ENCODE measurements at regions not wholly inside any gene's neighbourhood (a gene's known extent, or its start where the extent isn't known, plus 50 kb on each side); places are given as distances from the start of the nearest gene placed in this dataset.
A peak's percentile ranks its signal among the peaks of the same experiment; 100 is the strongest.
"Not testable (repeated sequence)": the region's sequence is repeated elsewhere in the genome, so short reads cannot be mapped to it uniquely, and the experiment has no call there.

DNA sequence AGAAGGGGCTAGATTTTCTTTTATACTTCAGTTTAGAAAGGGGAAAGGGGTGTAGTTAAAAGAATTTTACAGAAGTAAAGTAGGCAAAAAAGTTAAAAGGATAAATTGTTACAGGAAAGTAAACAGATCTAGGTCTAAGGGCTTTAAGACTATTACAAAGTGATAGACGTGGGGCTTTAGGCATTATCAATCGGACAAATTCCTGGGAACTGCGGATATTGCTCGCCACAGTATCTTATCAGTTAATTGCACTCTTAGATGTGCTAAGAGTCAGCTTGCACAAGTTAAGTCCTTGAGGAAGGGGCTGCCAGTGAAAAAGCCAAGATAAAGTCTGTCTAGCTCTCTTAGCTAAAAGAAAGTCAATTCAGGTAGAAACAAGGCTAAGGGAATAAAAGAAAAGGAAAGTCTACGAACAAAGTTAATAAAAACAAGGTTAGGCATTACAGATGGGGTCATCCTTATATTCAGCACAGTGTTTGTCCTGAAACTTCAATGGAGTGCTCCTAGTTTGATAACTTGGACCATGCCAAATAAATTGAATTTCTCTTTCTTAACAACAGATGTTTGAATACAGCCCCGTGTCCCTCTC lies 125.4 kb downstream of the ART5 start:
- WGBS, 5 donors = 40 to 56% (median 51%) methylated on average over 6 of the region's 6 CpGs
- H3K27me3 ChIP-seq (replicated peaks in 1 of 7); H3K36me3 ChIP-seq; H3K4me3 ChIP-seq; H3K27ac ChIP-seq; intact Hi-C loops (cut with DNase I; ENCODE audit: low total_unique reads); H3K4me1 ChIP-seq; DNase-seq: not testable (repeated sequence)
- peaks cover 0 to 32% (median 7%) of the 10 kb centered on the region in 8 donors for H3K9me3 ChIP-seq

DNA sequence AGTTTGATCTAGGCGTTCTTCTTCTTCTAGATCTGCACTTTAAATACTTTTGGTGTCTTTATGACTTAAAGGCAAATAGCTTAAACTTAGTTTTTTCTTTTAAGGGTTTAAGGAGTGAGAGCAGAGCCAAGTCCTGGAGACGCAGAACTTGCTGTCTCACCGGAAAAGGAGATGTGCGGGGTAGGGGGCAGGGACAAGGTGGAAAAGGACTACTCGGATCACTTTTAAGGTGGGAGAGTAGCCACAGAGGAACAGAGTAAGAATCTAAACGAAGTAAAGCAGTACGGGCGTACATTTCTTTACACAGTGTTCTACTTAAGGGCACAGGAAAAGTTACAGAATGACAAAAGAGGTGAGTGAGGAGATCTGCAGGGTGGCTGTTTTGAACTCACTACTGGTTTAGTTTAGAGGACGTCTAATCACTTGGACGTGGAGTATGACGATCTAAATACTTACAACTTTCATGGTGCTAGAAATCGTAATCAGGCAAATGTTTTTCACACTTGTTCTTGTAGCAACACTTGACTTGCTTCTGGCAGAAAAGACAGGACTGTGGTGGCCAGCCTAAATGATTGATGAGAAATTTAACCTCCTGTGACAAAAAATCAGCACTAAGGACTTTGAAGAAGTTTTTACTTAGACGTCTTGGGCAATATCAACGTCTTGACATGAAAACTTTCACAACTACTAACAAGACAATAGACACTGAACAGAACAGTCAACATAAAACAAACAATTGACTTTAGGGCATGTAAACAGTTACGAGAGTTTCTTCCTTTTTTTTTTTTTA lies 127.0 kb downstream of the ART5 start:
- peaks cover 0 to 17% (median 2%) of the 10 kb centered on the region in 8 donors for H3K9me3 ChIP-seq
- H3K4me1 ChIP-seq; H3K27me3 ChIP-seq (replicated peaks in 1 of 7); H3K36me3 ChIP-seq; intact Hi-C loops (cut with DNase I; ENCODE audit: low total_unique reads); DNase-seq; H3K27ac ChIP-seq; H3K4me3 ChIP-seq: not testable (repeated sequence)
- WGBS, 5 donors = 66 to 69% (median 67%) methylated on average over 15 of the region's 15 CpGs

DNA sequence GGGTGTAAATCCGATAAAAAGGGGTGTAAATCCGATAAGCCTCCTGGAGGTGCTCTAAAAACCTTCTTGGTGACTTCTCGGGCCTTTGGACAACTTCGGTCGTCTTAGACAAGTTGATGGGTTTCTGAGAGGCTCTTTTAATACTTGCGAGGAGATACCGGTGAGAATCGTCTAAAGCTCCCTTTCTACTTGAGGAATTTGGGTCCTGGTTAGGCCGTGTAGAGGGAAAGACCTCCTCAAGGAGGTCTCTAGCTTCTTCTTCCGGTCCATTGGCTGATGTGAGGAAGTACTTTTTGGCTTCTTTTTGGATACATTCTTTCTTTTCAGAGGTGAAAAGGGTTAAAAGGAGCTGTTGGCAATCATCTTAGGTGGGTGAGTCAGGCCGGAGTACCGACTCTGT lies 128.5 kb downstream of the ART5 start:
- H3K36me3 ChIP-seq; H3K27me3 ChIP-seq (replicated peaks in 1 of 7); H3K9me3 ChIP-seq; H3K4me3 ChIP-seq; H3K4me1 ChIP-seq; intact Hi-C loops (cut with DNase I; ENCODE audit: low total_unique reads); DNase-seq: not testable (repeated sequence)
- 77 to 87% (median 83%) methylated on average over 10 of the region's 12 CpGs for WGBS, 5 donors
- peak overlapping the region in 1 of 8 donors; percentile 21 for H3K27ac ChIP-seq

DNA sequence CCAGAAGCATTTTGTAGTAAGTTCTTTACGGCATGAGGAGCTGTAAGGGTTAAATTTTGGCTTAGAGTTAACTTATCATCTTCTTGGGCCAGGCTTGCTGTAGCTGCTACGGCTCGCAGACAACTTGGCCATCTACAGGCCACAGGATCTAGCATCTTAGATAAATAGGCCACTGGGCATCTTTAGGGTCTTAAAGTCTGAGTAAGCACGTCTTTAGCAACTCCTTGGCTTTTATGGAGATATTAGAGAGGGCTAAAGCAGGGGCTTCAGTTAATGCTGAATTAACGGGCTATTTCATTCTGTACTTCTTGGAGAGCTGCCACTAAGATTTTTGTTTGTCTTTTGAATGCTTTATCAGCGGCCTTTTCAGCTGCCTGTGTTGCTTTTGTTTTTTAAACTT lies 129.0 kb downstream of the ART5 start:
- DNase-seq; intact Hi-C loops (cut with DNase I; ENCODE audit: low total_unique reads); H3K36me3 ChIP-seq; H3K27me3 ChIP-seq (replicated peaks in 1 of 7); H3K4me1 ChIP-seq; H3K9me3 ChIP-seq; H3K4me3 ChIP-seq: not testable (repeated sequence)
- 69 to 80% (median 72%) methylated on average over 6 of the region's 6 CpGs for WGBS, 5 donors
- peak overlapping the region in 2 of 8 donors; percentile 10 to 21 for H3K27ac ChIP-seq

DNA sequence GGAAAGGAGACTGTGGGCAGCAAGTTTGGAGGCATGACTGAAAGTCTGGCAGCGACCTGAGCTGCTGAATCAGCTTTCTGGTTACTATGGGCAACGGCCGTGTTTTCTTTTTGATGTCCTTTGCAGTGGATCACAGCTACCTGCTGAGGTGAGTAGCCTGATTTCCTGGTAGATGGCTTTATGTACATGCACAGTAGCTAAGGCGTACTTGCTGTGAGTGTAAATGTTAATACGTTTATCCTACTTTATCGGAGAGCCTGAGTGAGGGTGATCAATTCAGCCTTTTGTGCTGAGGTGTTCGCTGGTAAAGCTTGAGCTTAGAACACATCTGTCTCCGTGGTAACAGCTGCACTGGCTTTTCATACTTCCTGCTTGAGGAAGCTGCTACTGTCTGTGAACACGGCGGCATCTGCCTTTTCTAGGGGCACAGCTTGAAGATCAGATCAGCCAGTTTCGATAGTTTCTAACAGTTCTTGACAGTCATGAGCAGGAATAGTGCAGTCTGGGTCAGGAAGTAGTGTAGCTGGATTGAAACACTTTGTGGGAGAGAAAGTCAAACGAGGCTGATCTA lies 129.6 kb downstream of the ART5 start:
- H3K27me3 ChIP-seq (replicated peaks in 1 of 7); DNase-seq; H3K4me3 ChIP-seq; H3K36me3 ChIP-seq; intact Hi-C loops (cut with DNase I; ENCODE audit: low total_unique reads); H3K9me3 ChIP-seq; H3K4me1 ChIP-seq: not testable (repeated sequence)
- H3K27ac ChIP-seq = peak overlapping the region in 1 of 8 donors; percentile 10
- WGBS, 5 donors = 39 to 41% (median 41%) methylated on average over 12 of the region's 12 CpGs

DNA sequence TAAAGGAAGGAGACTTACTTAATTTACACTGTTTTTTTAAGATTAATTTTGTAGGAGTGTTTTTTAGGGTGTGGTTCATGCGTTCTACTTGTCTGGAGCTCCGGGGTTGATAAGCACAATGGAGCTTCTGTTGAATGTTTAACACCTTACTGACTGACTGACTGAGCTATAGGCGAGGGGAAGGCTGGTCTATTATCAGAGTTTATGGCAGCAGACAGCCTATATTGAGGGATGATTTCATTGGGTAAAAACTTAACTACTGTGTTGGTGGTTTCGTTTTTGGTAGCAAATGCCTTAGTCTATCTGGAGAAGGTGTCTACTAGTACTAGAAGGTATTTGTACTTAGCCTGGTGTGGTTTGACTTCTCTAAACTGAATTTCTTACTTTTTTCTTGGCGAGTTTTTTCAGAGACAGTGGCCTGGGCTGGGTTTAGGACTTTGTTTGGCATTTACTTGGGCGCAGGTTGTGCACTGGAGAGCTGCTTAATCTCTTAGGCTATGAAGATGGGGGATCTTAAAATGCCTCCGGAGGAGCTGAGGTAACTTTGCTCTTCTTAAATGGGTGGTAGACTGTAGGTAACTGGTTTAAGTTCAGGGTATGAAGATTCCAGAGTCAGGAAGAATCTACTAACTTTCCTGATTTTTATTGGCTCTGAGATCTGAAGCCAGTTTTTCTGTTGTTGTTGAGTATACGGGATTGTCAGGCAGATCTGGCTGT lies 130.2 kb downstream of the ART5 start:
- H3K4me1 ChIP-seq; H3K4me3 ChIP-seq; intact Hi-C loops (cut with DNase I; ENCODE audit: low total_unique reads); H3K27me3 ChIP-seq (replicated peaks in 1 of 7); H3K27ac ChIP-seq; H3K9me3 ChIP-seq; DNase-seq; H3K36me3 ChIP-seq: not testable (repeated sequence)
- 61 to 75% (median 67%) methylated on average over 8 of the region's 8 CpGs for WGBS, 5 donors

DNA sequence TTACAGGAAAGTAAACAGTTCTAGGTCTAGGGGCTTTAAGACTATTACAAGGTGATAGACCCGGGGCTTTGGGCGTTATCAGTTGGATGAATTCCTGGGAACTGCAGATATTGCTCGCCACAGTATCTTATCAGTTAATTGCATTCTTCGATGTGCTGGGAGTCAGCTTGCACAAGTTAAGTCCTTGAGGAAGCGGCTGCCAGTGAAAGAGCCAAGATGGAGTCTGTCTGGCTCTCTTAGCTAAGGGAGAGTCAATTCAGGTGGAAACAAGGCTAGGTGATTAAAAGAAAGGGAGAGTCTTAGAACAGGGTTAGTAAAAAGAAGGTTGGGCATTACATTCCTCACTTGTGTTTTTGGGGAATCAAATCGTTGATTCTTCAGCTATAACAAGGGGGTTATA lies 130.6 kb upstream of the ZNF195 start:
- intact Hi-C loops (cut with DNase I; ENCODE audit: low total_unique reads); H3K4me3 ChIP-seq; H3K36me3 ChIP-seq; H3K27ac ChIP-seq; H3K4me1 ChIP-seq; H3K27me3 ChIP-seq (replicated peaks in 1 of 7); DNase-seq; H3K9me3 ChIP-seq: not testable (repeated sequence)
- WGBS, 5 donors = 58 to 85% (median 75%) methylated on average over 6 of the region's 6 CpGs

DNA sequence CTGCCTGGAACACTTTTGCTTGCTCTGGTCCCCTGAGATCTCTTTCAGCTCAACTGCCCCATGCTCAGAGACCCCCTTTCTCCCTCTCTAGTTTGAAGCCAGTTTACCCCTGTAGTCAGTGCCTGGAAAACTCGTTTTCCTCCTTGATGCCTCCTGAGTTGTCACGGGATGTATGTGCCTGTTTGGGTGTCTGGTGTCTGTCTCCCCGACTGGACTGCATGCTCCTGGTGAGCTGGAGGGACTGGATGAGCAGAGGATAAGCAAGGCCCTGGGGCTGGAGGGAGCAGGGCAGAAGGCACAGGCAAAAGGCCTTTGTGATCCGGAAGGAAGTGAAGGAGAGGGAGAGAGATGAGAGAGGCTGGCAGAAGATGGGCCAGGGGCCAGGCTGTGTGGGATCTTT lies 120.3 kb upstream of the ZNF195 start:
- H3K9me3 ChIP-seq; DNase-seq; H3K36me3 ChIP-seq; H3K4me1 ChIP-seq; H3K4me3 ChIP-seq; H3K27me3 ChIP-seq (replicated peaks in 1 of 7); intact Hi-C loops (cut with DNase I; ENCODE audit: low total_unique reads); H3K27ac ChIP-seq: not testable (repeated sequence)
- WGBS, 5 donors = 64 to 72% (median 68%) methylated on average over 4 of the region's 4 CpGs

DNA sequence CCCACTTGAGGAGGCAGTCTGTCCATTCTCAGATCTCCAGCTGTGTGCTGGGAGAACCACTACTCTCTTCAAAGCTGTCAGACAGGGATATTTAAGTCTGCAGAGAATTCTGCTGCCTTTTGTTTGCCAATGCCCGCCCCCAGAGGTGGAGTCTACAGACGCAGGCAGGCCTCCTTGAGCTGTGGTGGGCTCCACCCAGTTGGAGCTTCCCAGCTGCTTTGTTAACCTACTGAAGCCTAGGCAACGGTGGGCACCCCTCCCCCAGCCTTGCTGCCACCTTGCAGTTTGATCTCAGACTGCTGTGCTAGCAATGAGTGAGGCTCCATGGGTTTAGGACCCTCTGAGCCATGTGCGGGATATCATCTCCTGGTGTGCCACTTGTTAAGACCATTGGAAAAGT lies 119.4 kb upstream of the ZNF195 start:
- H3K4me3 ChIP-seq; H3K27ac ChIP-seq; H3K36me3 ChIP-seq; H3K9me3 ChIP-seq; intact Hi-C loops (cut with DNase I; ENCODE audit: low total_unique reads); H3K27me3 ChIP-seq (replicated peaks in 1 of 7); DNase-seq; H3K4me1 ChIP-seq: not testable (repeated sequence)
- WGBS, 5 donors = 49 to 89% (median 67%) methylated on average over 2 to 4 of the region's 4 CpGs

DNA sequence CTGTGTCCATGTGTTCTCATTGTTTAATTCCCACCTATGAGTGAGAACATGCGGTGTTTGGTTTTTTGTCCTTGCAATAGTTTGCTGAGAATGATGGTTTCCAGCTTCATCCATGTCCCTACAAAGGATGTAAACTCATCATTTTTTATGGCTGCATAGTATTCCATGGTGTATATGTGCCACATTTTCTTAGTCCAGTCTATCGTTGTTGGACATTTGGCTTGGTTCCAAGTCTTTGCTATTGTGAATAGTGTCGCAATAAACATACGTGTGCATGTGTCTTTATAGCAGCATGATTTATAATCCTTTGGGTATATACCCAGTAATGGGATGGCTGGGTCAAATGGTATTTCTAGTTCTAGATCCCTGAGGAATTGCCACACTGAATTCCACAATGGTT lies 114.2 kb upstream of the ZNF195 start:
- intact Hi-C loops (cut with DNase I; ENCODE audit: low total_unique reads); DNase-seq: not testable (repeated sequence)
- WGBS, 5 donors = 60 to 100% (median 72%) methylated on average over 1 to 3 of the region's 4 CpGs

More for the DNA sequence above, 114.2 kb upstream of the ZNF195 start:
- not testable (repeated sequence) for H3K27ac ChIP-seq; H3K27me3 ChIP-seq (replicated peaks in 1 of 7); H3K36me3 ChIP-seq; H3K9me3 ChIP-seq; H3K4me1 ChIP-seq; H3K4me3 ChIP-seq

Data from spleen (tissue), 11 donors.